HPDE6-E6E7 (cell line): ENCODE measurements at regions not wholly inside any gene's neighbourhood (a gene's known extent, or its start where the extent isn't known, plus 50 kb on each side); places are given as distances from the start of the nearest gene placed in this dataset.
"Not testable (repeated sequence)": the region's sequence is repeated elsewhere in the genome, so short reads cannot be mapped to it uniquely, and the experiment has no call there.

Experiments used
- DNase-seq: peaks from one replicate; pipeline ENCODE4 v3.0.0; 2011; ENCODE audit warnings: missing footprints; ENCODE audit errors: extremely low spot score

DNA sequence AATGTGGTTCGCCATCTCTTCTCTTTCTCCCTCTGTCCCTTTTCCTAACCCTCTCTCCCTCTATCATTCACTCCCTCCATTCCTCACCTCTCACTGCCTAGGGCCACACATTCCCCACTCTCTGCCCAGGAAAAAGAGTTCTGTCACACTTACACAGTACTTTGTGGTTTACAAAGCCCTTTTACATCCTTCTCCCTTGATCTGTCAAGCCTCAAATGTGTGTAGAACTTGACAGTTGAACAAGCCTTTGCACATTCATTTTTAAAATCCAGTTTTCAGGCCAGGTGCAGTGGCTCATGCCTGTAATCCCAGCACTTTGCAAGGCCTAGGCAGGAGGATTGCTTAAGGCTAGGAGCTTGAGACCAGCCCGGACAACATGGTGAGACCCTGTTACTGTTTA, 156.3 kb downstream of the VSIG4 start:
- no peak for DNase-seq

DNA sequence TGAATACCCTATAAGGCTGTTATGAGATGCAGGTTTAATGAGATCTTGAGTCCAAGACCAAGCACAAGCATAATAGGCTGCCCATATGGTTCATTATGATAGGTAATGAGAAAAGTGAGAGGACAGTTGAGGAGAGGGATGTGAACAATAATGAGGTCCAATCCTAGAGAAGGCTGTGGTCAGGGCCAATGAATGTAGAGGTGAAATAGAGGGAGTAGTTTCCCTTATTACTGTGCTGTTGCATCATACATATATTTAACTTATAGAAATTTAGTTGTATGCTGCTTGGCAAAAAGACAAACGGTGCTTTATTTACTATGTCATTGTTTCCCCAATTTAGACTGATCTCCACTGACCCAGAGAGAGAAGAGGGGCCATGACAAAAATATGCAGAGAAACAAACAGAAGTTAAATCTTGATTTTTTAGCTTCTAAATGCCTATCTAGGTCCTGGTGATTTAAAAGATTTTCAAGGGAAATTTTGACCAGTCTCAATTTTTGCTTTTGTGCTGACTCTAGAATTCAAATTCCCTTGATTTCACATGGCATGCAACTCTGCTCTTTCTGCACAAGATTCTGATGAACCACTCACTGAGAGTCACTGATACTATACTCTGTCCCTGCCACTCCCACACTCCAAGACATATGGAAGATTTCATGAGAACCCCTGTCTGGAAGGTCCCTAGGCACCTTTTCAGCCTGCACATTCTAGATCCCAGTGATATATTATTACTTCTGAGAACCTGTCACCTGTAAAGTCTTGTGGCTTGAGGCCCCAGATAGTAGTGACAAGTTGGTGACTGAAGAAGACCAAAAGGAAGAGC, 159.7 kb downstream of the VSIG4 start:
- DNase-seq = no peak

DNA sequence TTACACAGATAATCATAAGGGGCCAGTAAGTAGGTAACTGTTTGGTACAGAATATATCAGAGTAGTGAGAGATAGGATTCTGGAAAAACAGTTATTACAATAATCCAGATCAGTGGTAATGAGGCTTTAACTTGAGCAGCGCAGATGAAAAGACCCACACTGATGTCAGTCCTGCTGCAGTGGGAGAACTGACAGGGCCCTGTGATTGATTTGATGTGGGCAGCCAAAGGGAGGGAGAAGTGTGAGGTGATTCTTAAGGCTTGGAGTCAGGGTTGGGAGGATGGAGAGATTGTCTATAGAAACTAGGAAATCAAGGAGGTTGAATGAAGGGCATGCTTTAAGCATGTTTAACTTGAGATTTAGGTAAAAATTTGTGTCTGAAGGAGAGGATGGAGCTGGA, 161.4 kb downstream of the VSIG4 start:
- no peak for DNase-seq

DNA sequence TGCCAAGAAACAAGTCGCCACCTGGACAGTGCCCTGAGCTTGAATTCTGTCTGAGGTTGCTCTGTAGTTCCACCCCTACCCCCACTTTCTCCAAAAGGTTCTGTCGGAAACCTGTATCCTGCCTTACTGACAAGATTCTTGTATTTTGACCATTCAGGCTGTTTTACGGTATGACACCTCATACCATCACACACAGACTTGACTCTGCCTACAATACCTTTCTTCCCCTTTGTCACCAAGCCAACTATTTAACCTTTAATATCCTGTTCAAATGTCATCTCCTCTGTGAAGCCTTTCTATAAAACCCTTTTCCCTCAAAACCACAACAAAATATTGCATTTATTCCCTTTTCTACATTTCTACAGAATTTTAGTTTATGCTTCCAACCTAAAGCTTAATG, 161.9 kb downstream of the VSIG4 start:
- no peak for DNase-seq

DNA sequence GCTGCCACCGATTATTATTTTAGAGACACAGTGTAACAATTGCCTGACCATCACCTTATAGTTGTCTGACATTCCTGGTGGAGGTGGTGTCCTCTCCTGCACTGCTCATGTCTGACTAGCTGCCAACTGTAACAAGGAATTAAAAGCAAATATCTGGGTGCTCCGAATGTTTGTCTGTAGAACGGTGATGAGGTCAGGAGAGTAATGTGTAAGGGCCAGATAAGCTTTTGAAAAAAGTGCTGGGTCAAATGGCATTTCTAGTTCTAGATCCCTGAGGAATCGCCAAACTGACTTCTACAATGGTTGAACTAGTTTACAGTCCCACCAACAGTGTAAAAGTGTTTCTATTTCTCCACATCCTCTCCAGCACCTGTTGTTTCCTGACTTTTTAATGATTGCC, 164.3 kb downstream of the VSIG4 start:
- DNase-seq = not testable (repeated sequence)

DNA sequence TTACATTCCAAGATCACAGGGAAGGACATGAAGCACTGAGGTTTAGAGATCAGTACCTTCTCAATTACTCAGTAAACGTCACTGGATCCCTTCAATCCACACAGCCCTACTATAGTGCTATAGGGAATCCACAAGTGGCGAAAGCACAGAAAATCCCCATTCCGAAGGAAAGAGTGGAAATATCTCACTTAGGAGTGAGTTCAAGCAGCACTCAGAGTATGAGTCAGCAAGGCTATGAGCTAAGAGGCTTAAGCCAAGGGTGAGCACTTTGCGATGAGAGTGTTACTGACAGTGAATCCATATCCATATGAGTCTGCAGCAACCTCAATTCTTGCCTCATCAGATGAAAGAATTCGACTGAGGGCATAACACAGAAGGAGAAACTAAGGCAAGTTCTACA, 165.1 kb downstream of the VSIG4 start:
- DNase-seq = no peak

DNA sequence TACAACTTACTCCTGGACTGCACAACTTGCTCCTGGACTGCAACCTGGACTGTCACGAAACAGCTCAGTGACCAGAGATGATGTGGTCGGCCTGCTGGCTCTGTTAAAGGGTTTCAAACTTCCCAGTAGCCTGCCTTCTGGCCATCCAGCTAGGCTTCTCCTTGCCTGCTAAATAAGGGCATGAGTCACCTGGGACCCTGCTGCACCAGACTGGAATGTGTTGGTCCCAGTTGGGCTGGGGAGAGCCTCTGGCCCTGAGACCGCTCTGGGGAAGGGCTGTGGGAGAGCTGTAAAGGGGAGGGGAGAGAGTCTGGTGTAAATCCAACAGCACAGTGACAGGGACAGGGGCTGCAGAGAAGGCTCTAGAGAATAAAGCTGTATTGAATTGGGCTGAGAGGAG, 165.8 kb downstream of the VSIG4 start:
- DNase-seq = no peak

DNA sequence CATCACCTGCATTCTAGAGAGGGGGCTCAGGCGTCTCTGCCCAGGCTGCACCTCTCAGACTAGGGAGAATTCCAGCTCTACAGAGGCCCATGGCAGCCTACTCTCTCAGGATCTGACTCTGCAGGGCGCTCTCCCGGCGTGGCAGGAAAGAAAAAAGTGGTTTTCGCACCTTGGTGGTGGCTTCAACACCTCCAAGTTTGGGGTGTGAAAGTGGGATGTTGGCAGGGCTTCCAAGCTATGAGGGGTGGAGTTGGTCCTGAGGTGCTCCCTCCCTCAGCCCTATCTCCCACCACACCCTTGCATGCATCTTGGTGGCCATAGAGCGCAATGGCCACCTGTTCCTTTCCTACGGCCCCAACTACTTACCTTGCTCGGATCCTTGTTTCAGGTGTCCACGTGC, 166.5 kb downstream of the VSIG4 start:
- no peak for DNase-seq

DNA sequence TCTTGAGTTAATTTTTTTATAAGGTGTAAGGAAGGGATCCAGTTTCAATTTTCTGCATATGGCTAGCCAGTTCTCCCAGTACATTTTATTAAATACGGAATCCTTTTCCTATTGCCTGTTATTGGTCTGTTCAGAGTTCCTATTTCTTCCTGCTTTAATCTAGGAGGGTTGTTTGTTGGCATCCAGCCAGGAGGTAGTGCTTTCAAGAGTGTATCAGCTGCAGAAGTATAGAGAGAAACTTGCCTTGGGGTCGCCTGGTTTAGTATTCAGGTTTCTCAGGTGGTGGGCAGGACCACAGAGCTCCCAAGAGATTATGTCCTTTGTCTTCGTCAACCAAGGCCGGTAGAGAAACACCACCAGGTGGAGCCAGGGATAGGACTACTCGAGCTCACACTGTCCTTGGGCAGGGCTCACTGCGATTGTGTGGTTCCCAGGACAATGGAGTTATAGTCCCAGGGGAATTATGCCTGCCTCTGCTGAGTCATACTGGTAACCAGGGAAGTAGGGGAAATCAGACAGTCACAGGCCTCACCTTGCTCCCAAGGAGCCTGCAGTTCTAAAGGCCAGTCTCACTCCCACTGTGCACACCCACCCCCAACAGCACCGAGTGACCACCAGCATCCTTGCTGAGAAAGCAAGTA, 168.1 kb downstream of the VSIG4 start:
- peak; percentile 54 for DNase-seq

DNA sequence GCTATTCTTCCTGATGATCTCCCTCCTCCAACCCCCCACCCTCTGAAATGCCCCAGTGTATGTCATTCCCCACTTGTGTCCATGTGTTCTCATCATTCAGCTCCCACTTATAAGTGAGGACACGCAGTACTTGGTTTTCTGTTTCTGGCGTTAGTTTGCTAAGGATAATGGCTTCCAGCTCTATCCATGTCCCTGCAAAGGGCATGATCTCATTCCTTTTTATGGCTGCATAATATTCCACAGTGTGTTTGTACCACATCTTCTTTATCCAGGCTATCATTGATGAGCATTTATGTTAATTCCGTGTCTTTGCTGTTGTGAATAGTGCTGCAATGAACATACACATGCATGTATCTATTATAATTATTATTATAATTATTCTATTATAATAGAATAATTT, 169.3 kb downstream of the VSIG4 start:
- DNase-seq = not testable (repeated sequence)

DNA sequence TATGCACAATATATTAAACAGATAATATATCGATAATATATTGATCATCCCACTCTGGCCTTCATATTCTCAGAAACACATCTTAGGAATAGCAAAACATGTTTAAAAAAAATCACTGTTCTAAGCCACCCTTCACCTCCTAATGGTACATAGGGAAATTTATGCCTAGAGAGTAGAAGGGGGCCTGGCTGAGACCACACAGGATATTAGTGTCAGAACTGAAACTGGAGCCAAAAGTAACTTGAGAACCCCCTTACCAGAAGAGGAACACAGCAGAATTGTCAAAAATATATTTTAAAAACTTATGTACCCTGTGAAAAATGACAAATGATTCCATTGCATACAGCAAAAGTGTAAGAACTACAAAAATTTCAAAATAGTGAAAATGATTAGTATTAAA, 173.1 kb downstream of the VSIG4 start:
- DNase-seq = no peak

DNA sequence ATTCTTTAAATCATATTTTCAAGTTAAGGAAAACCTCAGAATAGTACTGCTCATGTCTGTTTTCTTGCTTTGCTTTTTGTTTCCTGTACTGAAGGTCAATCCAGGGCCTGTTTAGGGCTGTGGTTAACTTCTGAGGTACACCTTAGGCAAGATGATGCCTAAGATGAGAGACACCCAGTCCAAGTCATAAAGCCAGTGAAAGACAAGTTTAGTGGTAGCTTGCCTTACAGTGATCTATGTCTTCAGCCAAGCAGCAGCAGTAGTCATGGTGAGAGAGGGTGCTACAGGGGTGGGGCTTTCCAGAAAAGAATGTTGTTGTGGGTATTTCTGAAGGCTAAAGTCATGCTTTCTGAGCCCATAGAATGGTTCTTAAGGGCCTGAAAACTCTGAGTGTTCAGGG, 173.7 kb downstream of the VSIG4 start:
- DNase-seq = no peak

DNA sequence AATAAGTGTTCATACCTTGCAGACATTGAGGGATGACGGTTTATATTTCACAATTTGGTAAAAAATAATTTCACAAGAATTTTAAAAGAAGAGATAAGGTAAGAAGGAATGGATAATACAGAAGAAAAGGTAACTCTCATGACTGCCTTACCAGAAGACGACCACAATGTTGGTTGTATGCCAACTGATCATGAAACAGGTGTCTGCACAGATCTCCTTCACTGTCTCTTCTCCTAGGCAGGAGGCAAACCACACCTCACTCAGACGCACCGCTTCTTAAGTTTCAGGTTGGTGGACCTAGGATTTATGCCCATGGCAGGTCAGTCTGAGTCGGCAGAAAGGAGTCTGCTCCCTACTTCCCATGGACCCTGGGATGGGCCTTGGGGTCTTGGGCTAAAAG, 177.2 kb downstream of the VSIG4 start:
- no peak for DNase-seq

DNA sequence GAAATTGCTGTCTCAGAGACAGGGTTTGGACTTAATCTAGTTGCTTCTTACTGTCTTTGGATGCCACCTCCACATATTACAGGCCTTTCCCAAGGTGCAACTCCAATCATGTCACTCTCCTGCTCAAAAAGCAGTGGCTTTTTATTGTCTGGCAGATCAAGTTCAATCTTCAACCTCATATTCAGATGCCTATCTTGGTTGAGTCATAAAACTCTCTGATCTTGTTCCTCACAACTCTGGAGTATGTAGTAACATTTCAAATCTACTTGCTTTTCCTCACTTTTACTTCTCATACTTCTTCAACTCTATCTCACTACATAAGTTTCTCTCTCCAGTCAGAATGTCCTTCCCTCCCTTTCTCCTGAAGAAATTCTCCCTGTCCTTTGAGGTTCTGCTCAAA, 180.6 kb downstream of the VSIG4 start:
- no peak for DNase-seq

DNA sequence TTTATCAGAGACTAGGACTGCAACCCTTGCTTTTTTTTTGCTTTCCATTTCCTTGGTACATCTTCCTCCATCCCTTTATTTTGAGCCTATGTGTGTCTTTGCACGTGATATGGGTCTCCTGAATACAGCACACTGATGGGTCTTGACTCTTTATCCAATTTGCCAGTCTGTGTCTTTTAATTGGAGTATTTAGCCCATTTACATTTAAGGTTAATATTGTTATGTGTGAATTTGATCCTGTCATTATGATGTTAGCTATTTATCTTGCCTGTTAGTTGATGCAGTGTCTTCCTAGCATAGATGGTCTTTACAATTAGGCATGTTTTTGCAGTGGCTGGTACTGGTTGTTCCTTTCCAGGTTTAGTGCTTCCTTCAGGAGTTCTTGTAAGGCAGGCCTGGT, 185.4 kb downstream of the VSIG4 start:
- DNase-seq = not testable (repeated sequence)

DNA sequence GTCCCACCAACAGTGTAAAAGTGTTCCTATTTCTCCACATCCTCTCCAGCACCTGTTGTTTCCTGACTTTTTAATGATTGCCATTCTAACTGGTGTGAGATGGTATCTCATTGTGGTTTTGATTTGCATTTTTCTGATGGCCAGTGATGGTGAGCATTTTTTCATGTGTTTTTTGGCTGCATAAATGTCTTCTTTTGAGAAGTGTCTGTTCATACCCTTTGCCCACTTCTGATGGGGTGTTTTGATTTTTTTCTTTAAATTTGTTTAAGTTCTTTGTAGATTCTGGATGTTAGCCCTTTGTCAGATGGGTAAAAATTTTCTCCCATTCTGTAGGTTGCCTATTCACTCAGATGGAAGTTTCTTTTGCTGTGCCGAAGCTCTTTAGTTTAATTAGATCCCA, 183.9 kb downstream of the MSN start:
- not testable (repeated sequence) for DNase-seq

DNA sequence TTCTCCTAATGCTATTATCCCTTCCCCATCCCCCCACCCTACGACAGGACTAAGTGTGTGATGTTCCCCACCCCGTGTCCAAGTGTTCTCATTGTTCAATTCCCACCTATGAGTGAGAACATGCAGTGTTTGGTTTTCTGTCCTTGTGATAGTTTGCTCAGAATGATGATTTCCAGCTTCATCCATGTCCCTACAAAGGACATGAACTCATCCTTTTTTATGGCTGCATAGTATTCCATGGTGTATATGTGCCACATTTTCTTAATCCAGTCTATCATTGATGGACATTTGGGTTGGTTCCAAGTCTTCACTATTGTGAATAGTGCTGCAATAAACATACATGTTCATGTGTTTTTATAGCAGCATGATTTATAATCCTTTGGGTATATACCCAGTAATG, 183.4 kb downstream of the MSN start:
- DNase-seq = not testable (repeated sequence)

DNA sequence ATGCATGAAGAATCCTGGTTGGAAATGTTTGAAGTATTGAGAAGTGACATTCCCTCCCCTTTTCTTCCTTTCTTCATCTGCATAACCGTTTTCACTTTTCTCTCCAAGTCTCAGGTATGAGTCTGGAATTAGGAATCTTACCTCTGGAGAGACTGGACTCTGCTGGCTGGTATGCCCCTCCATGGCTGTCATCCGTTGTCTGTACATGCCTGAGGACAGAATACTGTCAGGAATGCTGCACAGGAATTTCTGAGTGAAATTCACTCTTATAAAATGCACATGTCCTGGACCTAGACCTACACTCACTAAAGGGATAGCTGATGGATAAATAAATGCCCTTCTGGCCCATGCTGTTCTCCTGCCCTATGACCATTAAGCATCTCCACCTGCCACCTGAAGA, 179.5 kb downstream of the MSN start:
- no peak for DNase-seq

DNA sequence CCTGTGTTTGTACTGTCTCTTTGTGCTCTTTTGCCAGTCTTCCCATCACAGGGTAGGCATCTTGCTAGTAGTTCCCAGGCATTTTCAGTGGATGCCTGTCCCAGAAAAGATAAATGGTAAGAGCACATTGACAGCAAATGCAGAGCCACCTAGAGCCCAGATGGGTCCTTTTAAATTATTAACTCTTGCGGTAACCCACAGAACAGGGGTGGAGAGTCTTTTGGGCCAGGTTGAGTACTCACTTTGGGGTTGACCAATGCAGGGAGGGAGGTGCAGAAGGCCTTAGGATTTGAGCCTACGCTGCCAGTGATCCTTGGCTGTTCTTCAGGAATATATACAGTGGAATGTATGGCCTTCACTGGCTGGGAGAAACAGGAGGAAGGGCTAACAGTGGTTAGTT, 173.8 kb downstream of the MSN start:
- DNase-seq = no peak

DNA sequence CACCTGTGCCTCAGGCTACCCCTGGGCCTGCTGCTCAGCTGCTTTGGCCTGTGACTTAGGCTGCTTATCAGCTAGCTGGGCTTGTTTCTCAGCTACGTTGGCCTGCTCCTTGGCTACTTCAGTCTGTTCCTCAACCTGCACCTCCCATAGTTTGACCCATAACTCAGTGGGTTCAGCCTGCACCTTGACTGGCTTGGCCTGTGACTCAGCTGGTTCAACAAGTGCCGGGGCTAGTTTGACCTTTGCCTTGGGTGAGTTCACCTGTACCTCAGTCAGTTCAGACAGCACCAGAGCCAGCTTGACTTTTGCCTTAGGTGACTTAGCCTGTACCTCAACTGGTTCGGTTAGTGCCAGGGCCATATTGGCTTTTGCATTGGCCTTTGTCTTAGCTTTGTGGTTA, 171.2 kb downstream of the MSN start:
- DNase-seq = no peak

DNA sequence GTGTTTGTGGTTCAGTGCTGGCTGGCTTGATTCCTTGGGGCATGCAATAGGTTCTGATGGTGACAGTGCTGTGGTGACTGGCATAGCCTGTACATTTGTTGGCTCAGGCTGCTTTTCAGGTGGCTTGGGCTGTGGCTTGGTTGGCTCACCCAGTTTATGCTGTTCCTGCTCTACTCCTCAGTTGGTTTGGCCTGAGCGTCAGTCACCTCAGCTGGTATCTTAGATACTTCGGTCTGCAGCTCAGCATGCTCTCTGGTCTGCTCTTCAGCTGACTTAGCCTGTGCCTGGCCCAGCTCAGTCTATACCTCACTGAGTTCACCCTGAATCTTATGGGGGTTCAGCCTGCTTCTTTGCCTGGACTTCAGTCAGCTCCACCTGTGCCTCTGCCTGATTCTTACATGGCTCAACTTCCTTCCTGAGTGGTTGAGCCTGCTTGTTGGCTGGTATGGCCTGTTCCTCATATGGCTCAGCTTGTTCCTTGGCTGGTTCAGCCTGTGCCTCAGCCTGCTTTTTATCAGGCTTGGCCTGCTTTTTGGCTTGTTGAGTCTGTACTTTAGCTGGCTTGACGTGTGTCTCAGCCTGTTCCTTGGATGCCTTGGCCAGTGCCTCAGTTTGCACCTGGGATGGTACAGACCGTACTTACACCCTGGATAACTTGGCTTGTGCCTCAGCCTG, 170.6 kb downstream of the MSN start:
- DNase-seq = no peak

DNA sequence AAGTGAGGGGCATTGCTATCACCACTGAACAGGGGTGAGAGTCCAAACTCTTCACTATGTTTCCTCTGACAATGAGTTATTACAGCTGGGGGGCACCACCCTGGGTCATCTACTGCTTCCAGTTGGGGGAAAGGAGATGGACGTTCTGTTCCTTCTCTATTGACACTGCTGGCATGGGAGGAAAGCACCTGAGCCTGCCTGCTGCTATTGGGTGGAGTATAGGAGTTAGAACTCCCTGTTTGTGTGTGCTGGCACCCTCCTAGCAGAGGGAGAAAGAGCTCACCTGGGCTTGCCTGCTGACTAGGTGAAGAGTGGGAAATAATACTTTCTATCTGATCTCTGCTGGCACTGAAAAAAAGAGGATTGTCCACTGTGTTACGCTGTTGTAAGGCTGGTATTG, 163.8 kb downstream of the MSN start:
- no peak for DNase-seq

DNA sequence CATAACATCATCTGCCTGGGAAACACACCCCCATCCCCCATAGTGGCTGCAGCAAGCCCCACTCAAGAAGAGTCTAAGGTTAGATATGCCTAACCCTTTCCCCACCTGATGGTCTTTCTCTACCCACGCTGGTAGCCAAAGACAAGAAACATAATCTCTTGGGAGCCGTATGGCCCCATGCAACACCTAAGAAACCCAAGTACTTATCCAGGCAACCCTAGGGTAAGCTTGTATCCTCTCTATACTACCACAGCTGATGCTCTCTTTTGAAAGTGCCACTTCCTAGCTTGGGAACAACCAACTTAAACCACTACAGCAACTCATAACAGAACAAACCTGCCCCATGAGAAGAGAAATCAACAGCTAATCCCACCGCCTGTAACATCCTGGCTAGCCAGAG, 161.1 kb downstream of the MSN start:
- no peak for DNase-seq
